Natural killer cell (primary cell): ENCODE measurements at regions not wholly inside any gene's neighbourhood (a gene's known extent, or its start where the extent isn't known, plus 50 kb on each side); places are given as distances from the start of the nearest gene placed in this dataset.

Source experiments
- ATAC-seq, 3 donors: fragments of 150-1000 bp in 2 of 3; fragments of 200-7000 bp in 1 of 3; cut with Tn5 transposase; 1 replicate in 1 of 3; 2 replicates in 2 of 3; pipeline ENCODE4 v1.10.0; 2021; ENCODE audit warnings: mild to moderate bottlenecking in 2 of 3, moderate library complexity in 2 of 3
- DNase-seq, 2 donors: peaks; one replicate each; pipeline versions ENCODE4 v3.0.0 to v3.0.0-alpha.2; 2013 to 2021; ENCODE audit warnings: mixed read lengths in 1 of 2
- H3K27ac ChIP-seq: one replicate; pipeline ENCODE4 v1.5.1; 2013; ENCODE audit warnings: mild to moderate bottlenecking, low read length
- H3K27me3 ChIP-seq: one replicate; pipeline ENCODE4 v1.6.1; 2013; ENCODE audit warnings: low read length; ENCODE audit not compliant: control insufficient read depth, insufficient read depth
- H3K36me3 ChIP-seq: one replicate; pipeline ENCODE4 v1.6.1; 2013; ENCODE audit warnings: low read length; ENCODE audit not compliant: control insufficient read depth, insufficient read depth
- H3K4me1 ChIP-seq: one replicate; pipeline ENCODE4 v1.6.1; 2013; ENCODE audit warnings: low read length; ENCODE audit not compliant: control insufficient read depth, insufficient read depth
- H3K4me3 ChIP-seq: one replicate; pipeline ENCODE4 v1.5.1; 2013; ENCODE audit warnings: low read length
- H3K9me3 ChIP-seq: one replicate; pipeline ENCODE4 v1.6.1; 2013; ENCODE audit warnings: low read length; ENCODE audit not compliant: control insufficient read depth, insufficient read depth
- H3K27ac Mint-ChIP-seq, 2 donors: one replicate each; pipeline ENCODE4 v1.8.0; 2022; ENCODE audit warnings: mild to moderate bottlenecking in 2 of 2, mixed read lengths in 2 of 2, moderate library complexity in 1 of 2
- H3K27me3 Mint-ChIP-seq, 2 donors: one replicate each; pipeline ENCODE4 v1.8.0; 2022; ENCODE audit warnings: low read depth in 2 of 2, mixed read lengths in 2 of 2
- H3K36me3 Mint-ChIP-seq: one replicate; pipeline ENCODE4 v1.8.0; 2022; ENCODE audit warnings: mixed read lengths
- H3K4me1 Mint-ChIP-seq, 2 donors: one replicate each; pipeline ENCODE4 v1.8.0; 2022; ENCODE audit warnings: mixed read lengths in 2 of 2
- H3K4me3 Mint-ChIP-seq: one replicate; pipeline ENCODE4 v1.8.0; 2022; ENCODE audit warnings: mild to moderate bottlenecking, moderate library complexity, mixed read lengths
- H3K9me3 Mint-ChIP-seq, 2 donors: one replicate each; pipeline ENCODE4 v1.8.0; 2022; ENCODE audit warnings: mixed read lengths in 2 of 2
- CTCF ChIP-seq: fragments of 200-600 bp; IDR thresholded peaks from one replicate; pipeline ENCODE4 v1.8.0; 2022; ENCODE audit warnings: antibody characterized with exemption
- WGBS: methylation state at CpG from one replicate; pipeline ENCODE4 v1.1.7; 2013; ENCODE audit warnings: missing lambda C conversion rate; ENCODE audit not compliant: insufficient coverage; 5-methylcytosine and 5-hydroxymethylcytosine counted together
- intact Hi-C: fragments of 100-400 bp; cut with micrococcal nuclease; formaldehyde crosslinking; loops from one replicate; pipeline ENCODE4 v1.14.2; 2022

- H3K27ac ChIP-seq = no peak overlapping the region
- no peaks in the 10 kb centered on the region for H3K27me3 ChIP-seq
- H3K27me3 Mint-ChIP-seq = peaks cover 0 to 3% of the 10 kb centered on the region in 2 donors
- no peak overlapping the region for H3K27ac Mint-ChIP-seq
- TF ChIP-seq CTCF = no peak
- intact Hi-C loops = no loop called here
- H3K36me3 Mint-ChIP-seq = no peaks in the 10 kb centered on the region
- no peaks in the 10 kb centered on the region for H3K4me1 Mint-ChIP-seq
- DNase-seq = no peak
- no peak overlapping the region for H3K4me3 Mint-ChIP-seq
- H3K9me3 Mint-ChIP-seq = no peaks in the 10 kb centered on the region
- WGBS = 81% methylated on average over 2 of the region's 2 CpGs
- H3K4me3 ChIP-seq = no peak overlapping the region
- H3K9me3 ChIP-seq = no peaks in the 10 kb centered on the region
- no peaks in the 10 kb centered on the region for H3K4me1 ChIP-seq
- ATAC-seq = no peak
- H3K36me3 ChIP-seq = no peaks in the 10 kb centered on the region
These were observed 176.3 kb upstream of the TMEM45B start for GRCh38 chr11:129639300-129639699.

- no peaks in the 10 kb centered on the region for H3K27me3 ChIP-seq
- TF ChIP-seq CTCF = no peak
- DNase-seq (no peak), ATAC-seq (no peak)
- no peak overlapping the region for H3K4me3 ChIP-seq
- H3K27ac ChIP-seq = no peak overlapping the region
- no peak overlapping the region for H3K27ac Mint-ChIP-seq
- no peaks in the 10 kb centered on the region for H3K36me3 Mint-ChIP-seq
- H3K4me1 ChIP-seq = no peaks in the 10 kb centered on the region
- no peaks in the 10 kb centered on the region for H3K9me3 Mint-ChIP-seq
- no peaks in the 10 kb centered on the region for H3K9me3 ChIP-seq
- H3K36me3 ChIP-seq = no peaks in the 10 kb centered on the region
- no peak overlapping the region for H3K4me3 Mint-ChIP-seq
- H3K4me1 Mint-ChIP-seq = no peaks in the 10 kb centered on the region
- intact Hi-C loops = no loop called here
- 87% methylated on average over 4 of the region's 5 CpGs for WGBS
- H3K27me3 Mint-ChIP-seq = peaks cover 3 to 12% of the 10 kb centered on the region in 2 donors
These were observed 175.0 kb upstream of the TMEM45B start for GRCh38 chr11:129640671-129641070.

GRCh38 chr11:129643031-129643721 lies 172.5 kb upstream of the TMEM45B start:
- H3K36me3 ChIP-seq = no peaks in the 10 kb centered on the region
- H3K9me3 Mint-ChIP-seq = no peaks in the 10 kb centered on the region
- ATAC-seq (no peak), DNase-seq (no peak)
- 68% methylated on average over 6 of the region's 6 CpGs for WGBS
- no peak overlapping the region for H3K4me3 Mint-ChIP-seq
- H3K27ac ChIP-seq = no peak overlapping the region
- H3K36me3 Mint-ChIP-seq = no peaks in the 10 kb centered on the region
- no peaks in the 10 kb centered on the region for H3K27me3 ChIP-seq
- no peaks in the 10 kb centered on the region for H3K4me1 ChIP-seq
- peaks cover 6 to 12% of the 10 kb centered on the region in 2 donors for H3K27me3 Mint-ChIP-seq
- TF ChIP-seq CTCF = no peak
- intact Hi-C loops = no loop called here
- no peak overlapping the region for H3K4me3 ChIP-seq
- H3K4me1 Mint-ChIP-seq = no peaks in the 10 kb centered on the region
- H3K27ac Mint-ChIP-seq = no peak overlapping the region
- H3K9me3 ChIP-seq = no peaks in the 10 kb centered on the region

GRCh38 chr11:129644326-129644725 lies 171.3 kb upstream of the TMEM45B start:
- ATAC-seq (no peak), DNase-seq (no peak)
- H3K9me3 ChIP-seq = no peaks in the 10 kb centered on the region
- no peak overlapping the region for H3K27ac ChIP-seq
- H3K4me1 ChIP-seq = no peaks in the 10 kb centered on the region
- H3K27me3 ChIP-seq = no peaks in the 10 kb centered on the region
- H3K4me3 ChIP-seq = no peak overlapping the region
- WGBS = 79% methylated on average over 2 of the region's 3 CpGs
- no peak for TF ChIP-seq CTCF
- no peaks in the 10 kb centered on the region for H3K36me3 ChIP-seq
- intact Hi-C loops = no loop called here
- Mint-ChIP-seq H3K27ac (no peak overlapping the region), H3K4me1 (no peaks in the 10 kb centered on the region), H3K36me3 (no peaks in the 10 kb centered on the region), H3K9me3 (no peaks in the 10 kb centered on the region), H3K27me3 (peaks cover 6 to 12% of the 10 kb centered on the region in 2 donors), H3K4me3 (no peak overlapping the region)
